ENCODE measurements at regions not wholly inside any gene's neighbourhood (a gene's known extent, or its start where the extent isn't known, plus 50 kb on each side); places are given as distances from the start of the nearest gene placed in this dataset.
"Not testable (repeated sequence)": the region's sequence is repeated elsewhere in the genome, so short reads cannot be mapped to it uniquely, and the experiment has no call there.

- DNase-seq, result no peak
- intact Hi-C loops (cut with DNase I), result no loop called here
These were observed 103.9 kb upstream of the KCND3 start for GRCh38 chr1:112093372-112093694.

DNA sequence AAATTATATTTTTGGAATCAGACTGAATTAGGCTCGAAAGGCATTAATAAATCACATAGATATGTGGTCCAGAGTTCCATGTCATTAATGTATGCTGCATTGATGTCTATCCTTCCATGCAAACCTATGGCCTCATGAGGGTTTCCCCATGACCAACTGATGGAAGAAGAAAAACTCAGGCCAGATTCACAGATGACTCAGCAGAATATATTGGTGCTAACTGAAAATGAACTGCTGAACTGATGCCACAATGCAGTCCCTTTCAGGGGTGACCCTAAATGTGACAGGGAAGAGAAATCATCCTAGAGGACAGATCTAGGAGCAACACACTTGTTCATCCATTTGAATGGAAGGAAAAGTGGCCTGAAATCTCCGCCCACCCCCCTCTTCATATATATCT, 110.5 kb upstream of the KCND3 start:
- DNase-seq, result no peak

GRCh38 chr1:112105557-112105956, 116.1 kb upstream of the KCND3 start:
- no peak for DNase-seq
- intact Hi-C loops (cut with DNase I), result no loop called here

More for the DNA sequence above, 110.5 kb upstream of the KCND3 start:
- intact Hi-C loops (cut with DNase I), result no loop called here

DNA sequence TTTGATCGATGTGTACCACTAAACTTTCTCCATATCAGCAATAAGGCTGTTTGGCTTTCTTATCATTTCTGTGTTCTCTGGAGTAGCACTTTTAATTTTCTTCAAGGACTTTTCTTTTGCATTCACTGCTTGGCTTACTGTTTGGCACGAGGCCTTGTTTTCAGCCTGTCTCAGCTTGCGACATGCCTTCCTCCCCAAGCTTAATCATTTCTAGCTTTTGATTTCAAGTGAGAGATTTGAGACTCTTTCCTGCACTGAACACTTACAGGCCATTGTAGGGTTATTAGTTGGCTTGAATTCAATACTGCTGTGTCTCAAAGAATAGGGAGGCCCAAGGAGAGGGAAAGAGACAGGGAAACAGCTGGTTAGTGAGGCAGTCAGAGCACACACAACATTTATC, 120.6 kb upstream of the KCND3 start:
- intact Hi-C loops (cut with DNase I), result no loop called here
- DNase-seq, result no peak

DNA sequence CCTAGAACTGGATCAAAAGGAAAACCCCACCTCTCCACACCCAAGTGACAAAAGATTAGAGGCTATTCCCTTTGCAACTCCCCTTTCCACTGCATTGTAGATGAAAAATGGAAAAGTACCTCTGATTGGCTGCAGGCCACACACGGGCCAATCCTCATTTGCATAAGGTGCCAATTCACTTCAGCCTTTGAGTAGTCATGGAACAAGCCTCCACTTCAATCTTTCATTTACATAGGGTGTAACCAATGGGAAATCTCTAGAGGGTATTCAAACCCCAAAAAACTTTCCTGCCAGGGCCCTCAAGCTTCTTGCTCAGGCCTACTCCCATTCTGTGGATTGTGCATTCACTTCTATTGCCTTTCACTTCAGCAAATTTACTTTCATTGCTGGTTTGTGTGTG, 122.3 kb upstream of the KCND3 start:
- intact Hi-C loops (cut with DNase I), result no loop called here
- no peak for DNase-seq

DNA sequence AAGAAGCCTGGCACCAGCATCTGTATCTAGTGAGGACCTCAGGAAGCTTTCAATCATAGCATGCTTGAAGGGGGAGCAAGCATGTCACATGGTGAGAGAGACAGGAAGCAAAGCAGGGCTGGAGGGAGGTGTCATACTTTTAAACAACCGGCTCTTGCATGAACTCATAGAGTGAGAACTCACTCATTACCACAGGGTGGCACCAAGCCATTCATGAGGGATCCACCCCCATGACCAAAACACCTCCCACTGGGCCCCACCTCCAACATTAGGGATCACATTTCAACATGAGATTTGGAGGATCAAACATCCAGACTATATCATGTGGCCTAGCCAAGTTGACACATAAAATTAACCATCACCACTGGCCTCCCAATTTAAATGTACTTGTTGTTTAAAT, 125.1 kb upstream of the KCND3 start:
- intact Hi-C loops (cut with DNase I), result no loop called here
- DNase-seq, result no peak

DNA sequence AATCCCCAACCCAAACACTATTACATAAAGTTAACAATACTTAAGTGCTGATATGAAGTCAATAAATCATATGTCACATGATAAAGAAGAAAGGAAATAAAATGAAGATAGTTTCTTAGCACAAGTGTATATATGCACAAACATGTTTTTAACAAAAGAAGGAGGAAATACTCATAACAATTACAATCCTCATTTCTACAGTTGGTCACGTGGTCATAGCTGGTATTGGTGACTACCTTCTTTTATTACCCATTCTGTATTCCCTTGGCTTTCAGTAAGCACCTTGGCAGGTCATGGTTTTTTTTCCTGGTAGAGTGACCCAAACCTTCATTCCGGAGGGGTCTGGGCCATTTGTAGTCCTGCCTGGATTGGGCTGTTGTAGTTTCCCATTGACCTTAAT, 137.1 kb upstream of the KCND3 start:
- no peak for DNase-seq
- intact Hi-C loops (cut with DNase I), result no loop called here

DNA sequence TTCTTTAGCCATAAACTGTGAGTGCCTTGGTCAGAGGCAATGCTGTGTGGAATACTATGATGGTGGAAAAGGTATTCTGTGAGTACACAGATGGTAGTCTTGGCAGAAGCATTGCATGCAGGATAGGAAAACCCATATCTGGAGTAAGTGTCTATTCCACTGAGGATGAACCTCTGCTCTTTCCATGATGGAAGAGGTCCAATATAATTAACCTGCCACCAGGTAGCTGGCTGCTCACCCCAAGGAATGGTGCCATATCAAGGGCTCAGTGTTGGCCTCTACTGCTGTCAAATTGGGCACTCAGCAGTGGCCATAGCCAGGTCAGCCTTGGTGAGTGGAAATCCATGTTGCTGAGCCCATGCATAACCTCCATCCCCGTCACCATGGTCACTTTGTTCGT, 138.1 kb upstream of the KCND3 start:
- intact Hi-C loops (cut with DNase I); DNase-seq: not testable (repeated sequence)

DNA sequence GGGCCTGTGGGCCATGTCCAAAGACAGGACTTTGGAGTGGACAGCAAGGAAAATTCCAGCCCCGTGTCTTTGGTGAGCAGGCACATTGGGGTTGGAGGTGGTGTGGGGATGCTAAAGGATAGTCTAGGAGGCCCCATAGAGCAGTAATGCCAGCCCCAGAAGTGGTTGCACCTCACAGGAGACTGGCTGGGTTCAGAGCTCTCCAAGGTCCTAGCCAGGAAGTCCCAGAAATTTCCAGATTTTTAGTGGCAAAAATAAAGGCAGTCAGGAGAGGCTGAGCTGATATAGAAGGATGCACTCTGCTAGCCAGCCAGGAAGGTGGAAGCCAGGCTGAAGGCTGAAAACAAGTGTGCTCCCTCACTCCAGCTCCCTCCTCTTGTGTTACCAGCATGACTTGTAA, 144.0 kb upstream of the KCND3 start:
- intact Hi-C loops (cut with DNase I), result no loop called here
- DNase-seq, result no peak

DNA sequence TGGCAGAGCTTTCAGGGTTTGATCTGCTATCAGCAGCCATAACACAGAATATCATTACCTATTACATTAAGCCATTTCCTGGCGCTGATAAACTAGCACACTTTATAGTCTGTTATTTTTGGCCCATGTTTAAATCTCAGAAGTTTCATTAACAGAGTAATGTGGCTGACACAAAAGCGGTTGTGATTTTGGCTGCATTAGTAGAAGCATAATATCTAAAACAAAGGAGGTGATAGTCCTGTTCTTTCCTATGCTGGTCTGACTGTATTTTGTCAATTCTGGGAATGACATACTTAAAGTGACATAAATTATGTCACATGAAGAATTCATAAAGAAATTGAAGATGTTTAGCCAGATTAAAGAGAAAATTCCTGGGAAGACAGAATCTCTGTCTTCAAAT, 151.3 kb upstream of the KCND3 start:
- intact Hi-C loops (cut with DNase I), result no loop called here

GRCh38 chr1:112141301-112141700, 151.8 kb upstream of the KCND3 start:
- DNase-seq, result no peak
- intact Hi-C loops (cut with DNase I), result no loop called here

More for the DNA sequence above, 151.3 kb upstream of the KCND3 start:
- no peak for DNase-seq

DNA sequence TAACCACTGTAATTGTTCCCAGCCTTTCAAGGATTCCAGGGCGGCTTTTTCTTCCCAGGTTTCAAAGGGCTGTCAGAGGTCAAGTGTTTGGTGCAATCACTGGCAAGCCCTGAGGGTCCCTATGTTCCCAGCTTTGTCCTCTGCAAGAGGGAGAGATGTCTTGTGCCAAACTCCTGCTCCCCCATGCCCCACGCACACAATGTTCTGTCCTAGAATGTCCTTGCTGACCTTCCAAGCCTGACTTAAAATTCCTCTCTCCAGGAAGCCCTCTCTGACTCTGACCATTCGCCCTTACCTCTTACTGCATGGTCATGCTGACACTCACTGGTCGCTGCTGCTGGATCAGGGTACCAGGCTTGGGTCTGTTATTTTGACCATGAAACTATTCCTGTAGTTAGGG, 152.5 kb upstream of the KCND3 start:
- intact Hi-C loops (cut with DNase I), result no loop called here
- DNase-seq, result no peak

- intact Hi-C loops (cut with DNase I), result no loop called here
- no peak for DNase-seq
These were observed 154.5 kb upstream of the KCND3 start for GRCh38 chr1:112143871-112144441.

GRCh38 chr1:112144733-112145426, 155.4 kb upstream of the KCND3 start:
- intact Hi-C loops (cut with DNase I), result no loop called here
- DNase-seq, result no peak

GRCh38 chr1:112146201-112146715, 156.8 kb upstream of the KCND3 start:
- no peak for DNase-seq
- intact Hi-C loops (cut with DNase I), result no loop called here

DNA sequence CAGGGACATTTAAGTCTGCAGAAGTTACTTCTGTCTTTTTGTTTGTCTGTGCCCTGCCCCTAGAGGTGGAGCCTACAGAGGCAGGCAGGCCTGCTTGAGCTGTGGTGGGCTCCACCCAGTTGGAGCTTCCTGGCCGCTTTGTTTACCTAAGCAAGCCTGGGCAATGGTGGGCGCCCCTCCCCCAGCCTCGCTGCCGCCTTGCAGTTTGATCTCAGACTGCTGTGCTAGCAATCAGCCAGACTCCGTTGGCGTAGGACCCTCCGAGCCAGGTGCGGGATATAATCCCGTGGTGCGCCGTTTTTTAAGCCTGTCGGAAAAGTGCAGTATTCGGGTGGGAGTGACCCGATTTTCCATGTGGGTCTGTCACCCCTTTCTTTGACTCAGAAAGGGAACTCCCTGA, 170.7 kb upstream of the KCND3 start:
- intact Hi-C loops (cut with DNase I); DNase-seq: not testable (repeated sequence)

DNA sequence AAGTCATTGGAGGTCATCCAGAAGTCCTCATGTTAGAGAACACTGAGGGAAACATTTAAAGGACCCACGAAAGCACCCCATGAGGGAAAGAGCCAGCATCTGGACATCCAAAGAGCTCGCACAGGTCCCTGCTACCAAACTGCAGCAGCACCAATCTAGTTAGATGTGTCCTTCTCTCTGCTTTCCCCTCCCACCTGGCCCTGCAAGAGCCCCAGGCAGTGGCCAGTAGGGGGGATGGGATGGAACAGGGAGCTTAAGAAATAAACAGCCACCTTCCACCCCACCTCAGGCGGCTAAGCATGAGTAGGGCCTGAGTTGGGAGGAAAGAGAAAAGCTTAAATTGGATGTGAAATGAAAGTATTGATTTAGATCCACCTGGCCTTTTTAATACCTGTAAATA, 175.9 kb upstream of the KCND3 start:
- intact Hi-C loops (cut with DNase I), result no loop called here
- DNase-seq, result no peak

- no peak for DNase-seq
- intact Hi-C loops (cut with DNase I), result no loop called here
These were observed 180.0 kb upstream of the KCND3 start for GRCh38 chr1:112169517-112169916.

DNA sequence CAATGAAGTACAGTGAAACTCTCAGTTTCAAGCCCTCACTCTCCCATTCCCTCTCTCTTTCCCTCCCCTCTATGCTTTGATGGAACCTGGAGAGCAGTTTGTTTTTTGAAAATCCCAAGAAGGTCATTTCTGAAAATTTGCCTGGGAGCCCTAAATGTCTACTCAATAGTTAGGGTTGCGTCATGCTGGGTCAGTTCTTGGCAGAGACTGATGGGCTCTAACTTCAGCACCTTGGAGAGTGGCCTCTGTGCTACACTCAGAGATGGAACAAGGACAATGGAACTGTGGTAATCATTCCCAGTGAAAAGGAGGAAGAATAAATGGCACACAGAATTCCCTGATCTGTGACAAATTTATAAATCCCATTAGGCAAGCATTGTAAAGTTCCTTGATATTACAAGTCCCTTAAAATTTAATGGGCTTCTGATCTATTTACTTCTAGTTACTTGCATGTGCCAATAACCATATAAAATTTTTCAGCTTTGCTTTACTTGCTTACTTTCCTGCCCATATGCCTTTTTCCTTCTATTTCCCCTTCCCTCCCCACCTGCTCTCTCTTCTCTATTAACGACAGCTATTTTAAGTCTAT, 182.9 kb upstream of the KCND3 start:
- peak in 2 of 10 donors; percentile 11 to 66 for DNase-seq
- intact Hi-C loops (cut with DNase I), result no loop called here

DNA sequence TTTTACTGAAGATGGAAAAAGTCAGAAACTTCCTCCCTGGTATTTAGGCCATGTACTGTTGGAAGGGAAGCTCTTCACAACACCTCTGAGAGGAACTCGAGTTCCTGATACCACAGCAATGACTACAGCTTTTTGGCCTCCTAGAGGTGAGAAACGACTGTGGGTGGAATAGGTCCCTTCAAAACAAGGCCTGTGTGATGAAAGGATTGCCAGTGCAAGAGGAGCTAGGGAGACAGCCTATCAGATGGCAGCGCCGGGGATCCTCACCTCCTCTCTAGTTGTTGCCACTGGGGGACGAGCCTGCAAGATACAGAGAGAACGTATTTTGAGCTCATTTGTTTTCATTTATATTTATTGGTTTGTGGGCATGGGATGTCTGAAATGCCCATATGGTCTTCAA, 187.8 kb upstream of the KCND3 start:
- peak in 7 of 10 donors; percentile 19 to 91 (median 50) for DNase-seq
- intact Hi-C loops (cut with DNase I), result no loop called here

DNA sequence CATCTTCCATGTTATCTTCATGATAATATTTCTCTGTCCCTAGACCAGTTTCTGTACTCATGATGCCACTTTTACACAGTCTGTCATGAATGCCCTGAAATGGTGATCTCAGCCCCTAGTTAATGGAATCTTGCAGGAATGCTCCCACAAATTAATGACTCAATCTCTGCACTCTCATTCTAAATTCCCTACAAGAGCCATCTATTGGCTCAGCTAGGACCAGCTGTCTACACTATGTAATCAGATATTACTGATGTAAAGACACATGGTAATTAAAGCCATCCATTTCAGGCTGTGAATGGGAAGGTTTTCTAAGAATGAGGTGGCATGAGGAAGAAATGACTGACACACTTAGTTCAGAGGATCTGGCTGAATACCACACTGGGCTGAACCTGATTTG, 199.1 kb upstream of the KCND3 start:
- no peak for DNase-seq
- intact Hi-C loops (cut with DNase I), result no loop called here

DNA sequence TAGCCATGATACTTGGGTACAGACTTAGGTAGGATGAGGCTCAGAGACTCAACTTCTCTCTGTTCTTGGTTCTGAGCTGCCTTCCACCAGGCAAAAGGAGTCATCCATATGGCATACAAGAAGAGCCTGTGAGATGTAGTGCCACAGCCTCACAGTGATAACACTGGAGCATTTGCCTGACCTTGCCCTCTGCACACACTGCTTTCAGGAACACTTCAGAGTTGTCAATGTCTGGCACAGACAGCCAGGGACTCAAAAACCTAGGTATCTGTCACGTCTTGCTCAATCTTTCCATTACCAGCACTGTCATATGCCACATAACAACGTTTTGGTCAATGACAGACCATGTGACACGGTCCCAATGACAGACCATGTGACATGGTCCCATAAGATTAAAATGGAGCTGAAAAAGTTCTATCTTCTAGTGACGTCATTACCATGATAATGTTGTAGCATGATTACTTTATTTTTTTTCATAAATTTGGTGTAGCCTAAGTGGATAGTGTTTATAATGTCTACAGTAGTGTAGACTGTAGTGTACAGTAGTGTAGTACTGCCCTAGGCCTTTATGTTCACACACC, 199.9 kb upstream of the CTTNBP2NL start:
- no peak for DNase-seq
- intact Hi-C loops (cut with DNase I), result no loop called here

Data from posterior cingulate gyrus (tissue), 11 donors.